GM10248 (cell line): ENCODE measurements at regions not wholly inside any gene's neighbourhood (a gene's known extent, or its start where the extent isn't known, plus 50 kb on each side); places are given as distances from the start of the nearest gene placed in this dataset.

Experiments used
- CTCF ChIA-PET: fragments of 300-600 bp; sonication (Branson Sonifier 250); formaldehyde crosslinking; extraction: SDS; loops from one replicate; lab custom pipeline; 2021; ENCODE audit warnings: antibody characterized with exemption; lab: Yijun Ruan, JAX
- POLR2A ChIA-PET: fragments of 350-650 bp; sonication (Branson Sonifier 250); formaldehyde crosslinking; extraction: SDS; loops from one replicate; lab custom pipeline; 2020; ENCODE audit warnings: antibody characterized with exemption; lab: Yijun Ruan, JAX
- DNase-seq: peaks from one replicate; pipeline ENCODE4 v3.0.0; 2012; ENCODE audit errors: extremely low spot score
- CTCF ChIP-seq: IDR thresholded peaks from 2 replicates; pipeline ENCODE4 v1.5.1; 2012; ENCODE audit warnings: mild to moderate bottlenecking, low read depth; ENCODE audit errors: extremely low read depth, missing control alignments, control extremely low read depth

GRCh38 chr17:72474719-72475477 lies 354.1 kb downstream of the SOX9 start:
- no peak for TF ChIP-seq CTCF
- ChIA-PET POLR2A (no interaction called here), CTCF (interaction anchor here (1.8 kb wide), 1 partner anchor 9 kb away, joined by 8 read pairs; no protein-coding TSS in a partner anchor)
- no peak for DNase-seq

- DNase-seq, result no peak
- POLR2A ChIA-PET, result no interaction called here
- no peak for TF ChIP-seq CTCF
- CTCF ChIA-PET, result interaction anchor here (1.0 to 1.8 kb wide), 2 partner anchors 10 to 81 kb away, joined by 3 to 8 read pairs; no protein-coding TSS in a partner anchor
Measured at GRCh38 chr17:72476134-72476533, 355.3 kb downstream of the SOX9 start.

- ChIA-PET POLR2A (no interaction called here), CTCF (interaction anchor here (1.8 kb wide), 1 partner anchor 10 kb away, joined by 8 read pairs; no protein-coding TSS in a partner anchor)
- TF ChIP-seq CTCF, result no peak
- no peak for DNase-seq
Measured at GRCh38 chr17:72476575-72476986, 355.8 kb downstream of the SOX9 start.

- CTCF ChIA-PET, result no interaction called here
- DNase-seq, result no peak
- POLR2A ChIA-PET, result no interaction called here
- no peak for TF ChIP-seq CTCF
Measured at GRCh38 chr17:72477491-72477890, 356.7 kb downstream of the SOX9 start.

GRCh38 chr17:72479113-72479512 lies 358.3 kb downstream of the SOX9 start:
- no peak for TF ChIP-seq CTCF
- POLR2A ChIA-PET, result no interaction called here

GRCh38 chr17:72481572-72481971 lies 360.8 kb downstream of the SOX9 start:
- ChIA-PET CTCF (no interaction called here), POLR2A (no interaction called here)
- no peak for DNase-seq
- no peak for TF ChIP-seq CTCF

More at GRCh38 chr17:72479113-72479512, 358.3 kb downstream of the SOX9 start:
- no peak for DNase-seq
- CTCF ChIA-PET, result interaction anchor here (0.9 to 1.4 kb wide), 6 partner anchors 10 to 61 kb away, joined by 3 to 5 read pairs (median 3); no protein-coding TSS in a partner anchor
